K562 (cell line): ENCODE measurements at regions not wholly inside any gene's neighbourhood (a gene's known extent, or its start where the extent isn't known, plus 50 kb on each side); places are given as distances from the start of the nearest gene placed in this dataset.

Source experiments
- CBX8 ChIP-seq: fragments of 200-600 bp; sonication (generic); IDR thresholded peaks from 2 replicates; pipeline ENCODE4 v1.6.1; 2012; ENCODE audit warnings: borderline replicate concordance, mixed run types, low read depth, mild to moderate bottlenecking, moderate library complexity, mixed read lengths, low read length, control low read depth, inconsistent platforms; ENCODE audit not compliant: poor library complexity, severe bottlenecking; ENCODE audit errors: extremely low read depth
- HCFC1 ChIP-seq: IDR thresholded peaks from 2 replicates; pipeline ENCODE4 v1.6.1; 2012; ENCODE audit warnings: low read depth, low read length, improper control_type of control experiment
- HNRNPK ChIP-seq: fragments of 200-400 bp; formaldehyde crosslinking; IDR thresholded peaks from one replicate; pipeline ENCODE4 v1.6.1; 2018; ENCODE audit warnings: mild to moderate bottlenecking, low read depth, low read length; ENCODE audit not compliant: poor library complexity, severe bottlenecking
- TAF7 ChIP-seq: fragments of 450-650 bp; IDR thresholded peaks from 2 replicates; pipeline ENCODE4 v1.6.1; 2016; ENCODE audit warnings: missing genetic modification characterization, missing compliant biosample characterization

DNA sequence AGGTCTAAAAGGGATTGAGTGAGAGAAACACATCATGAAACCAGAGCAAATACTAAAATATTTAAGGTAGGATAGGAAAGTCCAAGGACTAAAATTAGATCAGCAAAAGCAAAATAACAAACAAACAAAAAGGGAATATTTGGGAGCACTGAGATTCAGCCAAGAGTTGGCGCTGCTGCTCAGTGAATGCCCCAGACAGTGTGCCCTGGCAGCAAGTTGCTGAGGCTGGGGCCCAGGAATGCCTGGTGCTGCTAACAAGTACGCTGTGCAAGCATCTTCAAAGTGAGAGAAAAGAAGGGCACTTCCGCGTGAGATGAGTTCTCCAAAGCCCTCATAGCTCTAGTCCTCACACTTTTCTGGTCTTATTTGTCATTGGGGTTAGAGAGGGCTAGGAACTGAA, 603.3 kb downstream of the EFNA5 start:
- TF ChIP-seq HNRNPK (no peak), HCFC1 (no peak), TAF7 (no peak), CBX8 (no peak)
